HFFc6 (cell line): ENCODE measurements at regions not wholly inside any gene's neighbourhood (a gene's known extent, or its start where the extent isn't known, plus 50 kb on each side); places are given as distances from the start of the nearest gene placed in this dataset.
"Not testable (repeated sequence)": the region's sequence is repeated elsewhere in the genome, so short reads cannot be mapped to it uniquely, and the experiment has no call there.

ENCODE experiments used
- DNase-seq: peaks from one replicate; pipeline ENCODE4 v3.0.0-alpha.2; 2018
- H3K27ac Mint-ChIP-seq: 2 replicates; pipeline ENCODE4 v1.8.0; 2020; ENCODE audit warnings: mild to moderate bottlenecking, mixed read lengths
- H3K27me3 Mint-ChIP-seq: 2 replicates; pipeline ENCODE4 v1.8.0; 2021; ENCODE audit warnings: mild to moderate bottlenecking, moderate library complexity, mixed read lengths; ENCODE audit not compliant: insufficient read depth
- H3K36me3 Mint-ChIP-seq: 2 replicates; pipeline ENCODE4 v1.8.0; 2021; ENCODE audit warnings: low read depth, mixed read lengths
- H3K4me1 Mint-ChIP-seq: 2 replicates; pipeline ENCODE4 v1.8.0; 2020; ENCODE audit warnings: low read depth, mixed read lengths
- H3K4me3 Mint-ChIP-seq: 2 replicates; pipeline ENCODE4 v1.8.0; 2020; ENCODE audit warnings: mild to moderate bottlenecking, moderate library complexity, mixed read lengths
- H3K9me3 Mint-ChIP-seq: 2 replicates; pipeline ENCODE4 v1.8.0; 2020; ENCODE audit warnings: mild to moderate bottlenecking, mixed read lengths
- TF ChIP-seq, protein P1 (sequence below): fragments of 200-600 bp; sonication (generic); IDR thresholded peaks from 2 replicates; pipeline ENCODE4 v1.5.0; 2021; ENCODE audit warnings: antibody characterized with exemption, mild to moderate bottlenecking

- peak overlapping the region; percentile 5; the same call in 1 of the 2 replicates for H3K27ac Mint-ChIP-seq
- peaks cover 18% of the 10 kb centered on the region for H3K9me3 Mint-ChIP-seq
- TF ChIP-seq, protein P1, sequence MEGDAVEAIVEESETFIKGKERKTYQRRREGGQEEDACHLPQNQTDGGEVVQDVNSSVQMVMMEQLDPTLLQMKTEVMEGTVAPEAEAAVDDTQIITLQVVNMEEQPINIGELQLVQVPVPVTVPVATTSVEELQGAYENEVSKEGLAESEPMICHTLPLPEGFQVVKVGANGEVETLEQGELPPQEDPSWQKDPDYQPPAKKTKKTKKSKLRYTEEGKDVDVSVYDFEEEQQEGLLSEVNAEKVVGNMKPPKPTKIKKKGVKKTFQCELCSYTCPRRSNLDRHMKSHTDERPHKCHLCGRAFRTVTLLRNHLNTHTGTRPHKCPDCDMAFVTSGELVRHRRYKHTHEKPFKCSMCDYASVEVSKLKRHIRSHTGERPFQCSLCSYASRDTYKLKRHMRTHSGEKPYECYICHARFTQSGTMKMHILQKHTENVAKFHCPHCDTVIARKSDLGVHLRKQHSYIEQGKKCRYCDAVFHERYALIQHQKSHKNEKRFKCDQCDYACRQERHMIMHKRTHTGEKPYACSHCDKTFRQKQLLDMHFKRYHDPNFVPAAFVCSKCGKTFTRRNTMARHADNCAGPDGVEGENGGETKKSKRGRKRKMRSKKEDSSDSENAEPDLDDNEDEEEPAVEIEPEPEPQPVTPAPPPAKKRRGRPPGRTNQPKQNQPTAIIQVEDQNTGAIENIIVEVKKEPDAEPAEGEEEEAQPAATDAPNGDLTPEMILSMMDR: no peak
- H3K4me1 Mint-ChIP-seq: peaks cover 12% of the 10 kb centered on the region; the same call in 1 of the 2 replicates
- DNase-seq: no peak
- H3K36me3 Mint-ChIP-seq: peaks cover 3% of the 10 kb centered on the region; the same call in 1 of the 2 replicates
- no peak overlapping the region for H3K4me3 Mint-ChIP-seq
- no peaks in the 10 kb centered on the region for H3K27me3 Mint-ChIP-seq
These were observed 269.4 kb downstream of the PTGER3 start for GRCh38 chr1:70778056-70778762.

DNA sequence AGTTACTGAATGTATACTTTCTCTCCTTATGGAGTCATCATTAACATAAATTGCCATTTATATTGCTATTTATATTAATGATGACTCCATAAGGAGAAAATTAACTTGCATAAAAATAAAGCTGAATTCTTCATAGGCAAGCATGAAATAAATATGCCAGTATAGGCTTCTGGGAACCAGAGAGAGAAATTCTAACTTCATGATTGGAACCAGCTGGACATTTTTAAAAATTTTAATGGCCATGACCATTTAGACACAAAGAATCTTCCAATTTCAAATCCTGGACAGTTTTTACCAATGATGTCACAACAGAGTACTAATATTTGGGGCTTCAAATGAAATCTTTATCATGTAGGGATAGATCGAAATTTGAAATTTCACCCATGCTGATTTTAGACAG lies 268.7 kb downstream of the PTGER3 start:
- no peaks in the 10 kb centered on the region; the same call in 1 of the 2 replicates for H3K36me3 Mint-ChIP-seq
- peak overlapping the region; percentile 25; the same call in 1 of the 2 replicates for H3K4me3 Mint-ChIP-seq
- peaks cover 17% of the 10 kb centered on the region for H3K9me3 Mint-ChIP-seq
- H3K4me1 Mint-ChIP-seq: peaks cover 12% of the 10 kb centered on the region; the same call in 1 of the 2 replicates
- no peaks in the 10 kb centered on the region for H3K27me3 Mint-ChIP-seq
- peak overlapping the region; percentile 73; the same call in 1 of the 2 replicates for H3K27ac Mint-ChIP-seq
- TF ChIP-seq, protein P1: no peak
- DNase-seq: peak; percentile 22

GRCh38 chr1:70779571-70779970 lies 268.0 kb downstream of the PTGER3 start:
- Mint-ChIP-seq H3K9me3 (peaks cover 17% of the 10 kb centered on the region), H3K4me3 (no peak overlapping the region), H3K27ac (peak overlapping the region; percentile 73; the same call in 1 of the 2 replicates), H3K4me1 (peaks cover 12% of the 10 kb centered on the region; the same call in 1 of the 2 replicates), H3K27me3 (no peaks in the 10 kb centered on the region), H3K36me3 (no peaks in the 10 kb centered on the region; the same call in 1 of the 2 replicates)
- DNase-seq: peak; percentile 91
- TF ChIP-seq, protein P1: no peak

DNA sequence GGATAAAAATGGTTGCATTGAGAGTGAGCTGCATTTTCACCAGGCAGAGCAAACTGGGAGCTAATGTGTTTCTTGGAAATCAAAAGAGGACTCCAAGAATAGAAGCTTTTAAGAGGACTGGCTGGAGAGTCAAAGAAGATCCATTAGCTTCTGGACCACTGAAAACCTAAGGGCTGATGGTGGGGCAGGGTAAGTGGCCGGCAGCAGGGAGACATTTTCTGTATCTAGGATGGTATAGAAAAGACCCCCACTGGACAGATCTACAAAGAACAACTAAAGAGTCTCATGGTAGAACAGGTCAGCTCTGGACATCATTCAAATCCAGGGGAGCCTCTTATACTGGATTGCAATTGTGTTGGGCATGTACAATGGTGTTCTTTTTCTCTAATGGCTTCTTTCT lies 262.3 kb downstream of the PTGER3 start:
- no peaks in the 10 kb centered on the region for H3K27me3 Mint-ChIP-seq
- no peak for DNase-seq
- TF ChIP-seq, protein P1: no peak
- no peaks in the 10 kb centered on the region; the same call in 1 of the 2 replicates for H3K4me1 Mint-ChIP-seq
- H3K9me3 Mint-ChIP-seq: peaks cover 4% of the 10 kb centered on the region; the same call in 1 of the 2 replicates
- H3K36me3 Mint-ChIP-seq: no peaks in the 10 kb centered on the region
- H3K27ac Mint-ChIP-seq: no peak overlapping the region
- no peak overlapping the region for H3K4me3 Mint-ChIP-seq

DNA sequence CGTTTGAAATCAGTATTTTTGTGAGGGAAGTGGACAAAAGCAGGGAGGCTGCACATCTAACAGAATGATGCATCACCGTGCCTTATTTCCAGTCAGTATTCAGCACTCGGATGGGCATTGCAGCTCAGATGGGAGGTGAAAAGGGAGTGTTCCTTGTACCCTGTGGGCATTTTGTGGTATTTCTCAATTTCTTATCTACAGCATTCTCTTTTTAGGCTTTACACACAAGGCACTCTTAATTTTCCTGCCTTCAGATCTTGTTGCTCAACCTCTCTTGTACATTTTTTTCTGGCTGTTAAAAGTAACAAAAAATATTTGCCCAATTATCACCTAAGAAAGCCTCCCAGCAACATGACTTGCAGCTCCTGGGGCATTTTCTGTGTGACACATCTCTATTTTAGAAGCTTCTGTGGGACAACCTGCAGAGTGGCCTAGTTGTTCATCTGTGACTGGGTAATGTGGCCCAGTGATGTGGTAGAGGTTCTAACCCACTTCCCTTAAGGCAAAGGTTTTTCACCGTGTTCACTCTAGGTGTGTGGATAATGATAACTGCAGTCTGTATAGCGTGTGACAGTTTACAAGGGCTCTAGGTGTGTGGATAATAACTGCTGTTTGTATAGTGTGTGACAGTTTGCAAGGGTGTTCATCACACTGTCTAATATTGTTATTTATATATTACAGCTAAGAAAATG lies 257.2 kb downstream of the PTGER3 start:
- Mint-ChIP-seq H3K36me3 (no peaks in the 10 kb centered on the region), H3K9me3 (peaks cover 3% of the 10 kb centered on the region; the same call in 1 of the 2 replicates), H3K27ac (no peak overlapping the region), H3K4me1 (no peaks in the 10 kb centered on the region; the same call in 1 of the 2 replicates), H3K4me3 (no peak overlapping the region), H3K27me3 (no peaks in the 10 kb centered on the region)
- TF ChIP-seq, protein P1: no peak
- no peak for DNase-seq

DNA sequence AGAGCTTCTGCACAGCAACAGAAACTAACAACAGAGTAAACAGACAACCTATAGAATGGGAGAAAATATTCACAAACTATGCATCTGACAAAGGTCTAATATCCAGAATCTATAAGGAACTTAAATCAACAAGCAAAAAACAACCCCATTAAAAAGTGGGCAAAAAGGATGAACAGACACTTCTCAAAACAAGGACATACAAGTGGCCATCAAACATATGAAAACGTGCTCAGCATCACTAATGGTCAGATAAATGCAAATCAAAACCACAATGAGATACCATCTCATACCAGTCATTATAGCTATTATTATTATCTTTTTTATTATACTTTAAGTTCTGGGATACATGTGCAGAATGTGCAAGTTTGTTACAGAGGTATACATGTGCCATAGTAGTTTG lies 252.6 kb downstream of the PTGER3 start:
- DNase-seq, H3K4me3 Mint-ChIP-seq, H3K27me3 Mint-ChIP-seq, H3K27ac Mint-ChIP-seq, H3K4me1 Mint-ChIP-seq, H3K36me3 Mint-ChIP-seq: not testable (repeated sequence)
- peaks cover 35% of the 10 kb centered on the region for H3K9me3 Mint-ChIP-seq

- H3K9me3 Mint-ChIP-seq: peaks cover 35% of the 10 kb centered on the region
- not testable (repeated sequence) for H3K27me3 Mint-ChIP-seq, H3K4me1 Mint-ChIP-seq, H3K4me3 Mint-ChIP-seq, DNase-seq, H3K27ac Mint-ChIP-seq, H3K36me3 Mint-ChIP-seq
These were observed 251.3 kb downstream of the PTGER3 start for GRCh38 chr1:70796298-70796697.

DNA sequence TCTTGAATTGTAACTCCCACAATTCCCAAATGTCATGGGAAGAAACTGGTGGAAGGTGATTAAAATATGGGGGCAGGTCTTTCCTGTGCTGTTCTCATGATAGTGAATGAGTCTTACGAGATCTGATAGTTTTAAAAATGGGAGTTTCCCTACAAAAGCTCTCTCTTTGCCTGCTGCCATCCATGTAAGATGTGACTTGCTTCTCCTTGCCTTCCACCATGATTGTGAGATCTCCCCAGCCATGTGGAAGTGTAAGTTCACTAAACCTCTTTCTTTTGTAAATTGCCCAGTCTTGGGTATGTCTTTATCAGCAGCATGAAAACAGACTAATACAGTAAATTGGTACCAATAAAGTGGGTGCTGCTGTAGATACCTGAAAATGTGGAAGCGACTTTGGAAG lies 245.0 kb downstream of the PTGER3 start:
- not testable (repeated sequence) for H3K36me3 Mint-ChIP-seq, H3K4me3 Mint-ChIP-seq, DNase-seq, H3K4me1 Mint-ChIP-seq, H3K27me3 Mint-ChIP-seq, H3K27ac Mint-ChIP-seq
- peaks cover 46% of the 10 kb centered on the region for H3K9me3 Mint-ChIP-seq
